ENCODE measurements at regions not wholly inside any gene's neighbourhood (a gene's known extent, or its start where the extent isn't known, plus 50 kb on each side); places are given as distances from the start of the nearest gene placed in this dataset.

GRCh38 chr1:101344745-101345144, 107.9 kb downstream of the S1PR1 start:
- DNase-seq (ENCODE audit: low spot score in 2 of 2): no peak
- no peak overlapping the region for H3K27ac ChIP-seq
- no peaks in the 10 kb centered on the region for H3K4me1 ChIP-seq
- no peak overlapping the region for H3K4me3 ChIP-seq
- 56% methylated on average over 4 of the region's 4 CpGs for WGBS
- H3K9me3 ChIP-seq: no peaks in the 10 kb centered on the region
- no peaks in the 10 kb centered on the region for H3K36me3 ChIP-seq
- H3K27me3 ChIP-seq: no peaks in the 10 kb centered on the region
- no peak for TF ChIP-seq CTCF (IDR thresholded peaks at IDR 0.05)
- no peak for TF ChIP-seq POLR2AphosphoS5 (IDR thresholded peaks at IDR 0.05)
- TF ChIP-seq POLR2A (IDR thresholded peaks at IDR 0.05): no peak
- TF ChIP-seq EP300 (IDR thresholded peaks at IDR 0.05): no peak

GRCh38 chr1:101346419-101346818, 109.6 kb downstream of the S1PR1 start:
- H3K4me3 ChIP-seq: no peak overlapping the region
- H3K9me3 ChIP-seq: no peaks in the 10 kb centered on the region
- TF ChIP-seq EP300 (IDR thresholded peaks at IDR 0.05): no peak
- DNase-seq (ENCODE audit: low spot score in 2 of 2): no peak
- H3K36me3 ChIP-seq: no peaks in the 10 kb centered on the region
- no peak overlapping the region for H3K27ac ChIP-seq
- WGBS: 94% methylated on average over 2 of the region's 2 CpGs
- H3K27me3 ChIP-seq: no peaks in the 10 kb centered on the region
- H3K4me1 ChIP-seq: no peaks in the 10 kb centered on the region

GRCh38 chr1:101356013-101356412, 119.2 kb downstream of the S1PR1 start:
- H3K36me3 ChIP-seq: no peaks in the 10 kb centered on the region
- H3K9me3 ChIP-seq: no peaks in the 10 kb centered on the region
- no peak overlapping the region for H3K4me3 ChIP-seq
- no peak overlapping the region for H3K27ac ChIP-seq
- H3K4me1 ChIP-seq: no peaks in the 10 kb centered on the region
- WGBS: 93% methylated on average over 3 of the region's 3 CpGs
- H3K27me3 ChIP-seq: no peaks in the 10 kb centered on the region
- no peak for TF ChIP-seq POLR2AphosphoS5 (IDR thresholded peaks at IDR 0.05)
- no peak for DNase-seq (ENCODE audit: low spot score in 2 of 2)

GRCh38 chr1:101356604-101357443, 120.0 kb downstream of the S1PR1 start:
- no peaks in the 10 kb centered on the region for H3K4me1 ChIP-seq
- H3K36me3 ChIP-seq: no peaks in the 10 kb centered on the region
- TF ChIP-seq EP300 (IDR thresholded peaks at IDR 0.05): no peak
- no peak for TF ChIP-seq POLR2A (IDR thresholded peaks at IDR 0.05)
- no peak for TF ChIP-seq CTCF (IDR thresholded peaks at IDR 0.05)
- no peak for TF ChIP-seq POLR2AphosphoS5 (IDR thresholded peaks at IDR 0.05)
- H3K9me3 ChIP-seq: no peaks in the 10 kb centered on the region
- H3K27ac ChIP-seq: no peak overlapping the region
- H3K27me3 ChIP-seq: no peaks in the 10 kb centered on the region
- DNase-seq (ENCODE audit: low spot score in 2 of 2): no peak
- WGBS: 78% methylated on average over 5 of the region's 5 CpGs
- no peak overlapping the region for H3K4me3 ChIP-seq

- DNase-seq (ENCODE audit: low spot score in 2 of 2): no peak
- no peaks in the 10 kb centered on the region for H3K36me3 ChIP-seq
- H3K4me3 ChIP-seq: no peak overlapping the region
- WGBS: 73% methylated on average over 4 of the region's 4 CpGs
- no peaks in the 10 kb centered on the region for H3K4me1 ChIP-seq
- TF ChIP-seq CTCF (IDR thresholded peaks at IDR 0.05) (peak; percentile 59 to 72), POLR2A (IDR thresholded peaks at IDR 0.05) (no peak)
- H3K27ac ChIP-seq: no peak overlapping the region
- H3K27me3 ChIP-seq: no peaks in the 10 kb centered on the region
- H3K9me3 ChIP-seq: no peaks in the 10 kb centered on the region
These were observed 120.7 kb downstream of the S1PR1 start for GRCh38 chr1:101357444-101357986.

- Histone ChIP-seq H3K27ac (no peak overlapping the region), H3K4me1 (no peaks in the 10 kb centered on the region), H3K27me3 (no peaks in the 10 kb centered on the region), H3K9me3 (no peaks in the 10 kb centered on the region), H3K4me3 (no peak overlapping the region), H3K36me3 (no peaks in the 10 kb centered on the region)
- 80% methylated on average over 3 of the region's 3 CpGs for WGBS
- TF ChIP-seq POLR2AphosphoS5 (IDR thresholded peaks at IDR 0.05) (no peak), POLR2A (IDR thresholded peaks at IDR 0.05) (no peak), EP300 (IDR thresholded peaks at IDR 0.05) (no peak), CTCF (IDR thresholded peaks at IDR 0.05) (no peak)
- no peak for DNase-seq (ENCODE audit: low spot score in 2 of 2)
These were observed 123.7 kb downstream of the S1PR1 start for GRCh38 chr1:101360506-101360905.

Measured in suprapubic skin (tissue), 4 donors.